SK-N-SH (cell line): ENCODE measurements at regions not wholly inside any gene's neighbourhood (a gene's known extent, or its start where the extent isn't known, plus 50 kb on each side); places are given as distances from the start of the nearest gene placed in this dataset.

Experiments
- CTCF ChIP-seq: fragments of 200-600 bp; sonication (generic); IDR thresholded peaks from 2 replicates; pipeline ENCODE4 v1.6.1; 2017; ENCODE audit warnings: antibody characterized with exemption, mild to moderate bottlenecking, moderate library complexity
- GABPA ChIP-seq: IDR thresholded peaks from 2 replicates; pipeline ENCODE4 v1.4.0; 2012; ENCODE audit warnings: low read depth, mild to moderate bottlenecking
- NFIC ChIP-seq: IDR thresholded peaks from 2 replicates; pipeline ENCODE4 v1.4.0; 2012; ENCODE audit warnings: borderline replicate concordance
- RAD21 ChIP-seq: IDR thresholded peaks from 2 replicates; pipeline ENCODE4 v1.6.1; 2012; ENCODE audit warnings: mild to moderate bottlenecking, low read length
- RCOR1 ChIP-seq: fragments of 150-350 bp; IDR thresholded peaks from 2 replicates; pipeline ENCODE4 v1.6.1; 2017; ENCODE audit warnings: antibody characterized with exemption, low read length
- REST ChIP-seq: IDR thresholded peaks from 2 replicates; pipeline ENCODE4 v1.6.1; 2012; ENCODE audit warnings: mild to moderate bottlenecking, low read depth, low read length, moderate library complexity
- RFX5 ChIP-seq: IDR thresholded peaks from 2 replicates; pipeline ENCODE4 v1.6.1; 2012; ENCODE audit warnings: mild to moderate bottlenecking, improper control_type of control experiment, low read length
- RXRA ChIP-seq: IDR thresholded peaks from 2 replicates; pipeline ENCODE4 v1.4.0; 2012; ENCODE audit warnings: low read depth, mild to moderate bottlenecking, borderline replicate concordance
- TAF1 ChIP-seq: IDR thresholded peaks from 2 replicates; pipeline ENCODE4 v1.6.1; 2012; ENCODE audit warnings: low read depth, mild to moderate bottlenecking, low read length, moderate library complexity, borderline replicate concordance

GRCh38 chr2:29991086-29991485, 69.7 kb upstream of the ALK start:
- TF ChIP-seq CTCF (no peak), RCOR1 (no peak), RXRA (no peak), GABPA (no peak), REST (no peak), RFX5 (no peak), RAD21 (no peak), NFIC (no peak), TAF1 (no peak)
